ENCODE measurements at regions not wholly inside any gene's neighbourhood (a gene's known extent, or its start where the extent isn't known, plus 50 kb on each side); places are given as distances from the start of the nearest gene placed in this dataset.

DNA sequence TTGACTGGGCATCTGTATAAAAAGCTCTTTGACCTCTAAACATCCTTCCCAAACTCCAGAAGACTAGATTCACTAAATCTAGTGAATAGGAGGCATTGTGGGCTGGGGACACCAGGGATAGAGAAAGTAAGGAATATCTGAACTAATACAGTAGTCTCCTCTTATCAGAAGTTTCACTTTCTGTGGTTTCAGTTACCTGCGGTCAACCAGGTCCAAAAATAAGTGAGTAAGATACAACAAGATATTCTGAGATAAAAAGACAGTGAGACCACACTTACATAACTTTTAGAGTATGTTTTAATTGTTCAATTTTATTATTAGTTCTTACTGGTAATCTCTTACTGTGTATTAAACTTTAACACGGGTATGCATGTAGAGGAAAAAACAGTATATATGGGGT lies 376.5 kb downstream of the HNRNPD start:
- TF ChIP-seq CTCF (IDR thresholded peaks at IDR 0.05; ENCODE audit: insufficient read depth, low read depth, low read length, missing control alignments) = no peak
- DNase-seq (ENCODE audit: low read depth) = no peak

DNA sequence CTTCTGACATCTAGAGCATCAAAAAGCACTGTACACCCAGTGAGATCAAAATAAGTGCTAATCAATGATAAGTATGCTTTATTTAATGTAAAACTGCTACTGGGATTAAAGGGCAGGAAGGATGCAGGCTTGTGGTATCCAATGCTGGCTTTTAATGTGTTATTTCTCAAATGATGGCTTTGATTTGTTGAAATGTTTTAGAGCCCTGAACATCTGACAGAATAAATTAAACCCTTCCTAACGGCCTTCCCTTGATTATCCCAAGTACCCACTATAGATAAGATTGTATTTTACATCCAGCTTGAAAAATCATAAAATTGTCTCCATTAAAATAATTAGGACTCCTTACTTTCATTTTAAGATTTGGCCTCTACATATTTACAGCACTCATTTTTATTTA lies 382.9 kb downstream of the HNRNPD start:
- DNase-seq (ENCODE audit: low read depth) = no peak
- TF ChIP-seq CTCF (IDR thresholded peaks at IDR 0.05; ENCODE audit: insufficient read depth, low read depth, low read length, missing control alignments) = no peak
- no peak overlapping the region for H3K4me3 ChIP-seq (ENCODE audit: low read length)

More for the DNA sequence above, 376.5 kb downstream of the HNRNPD start:
- no peak overlapping the region for H3K4me3 ChIP-seq (ENCODE audit: low read length)

DNA sequence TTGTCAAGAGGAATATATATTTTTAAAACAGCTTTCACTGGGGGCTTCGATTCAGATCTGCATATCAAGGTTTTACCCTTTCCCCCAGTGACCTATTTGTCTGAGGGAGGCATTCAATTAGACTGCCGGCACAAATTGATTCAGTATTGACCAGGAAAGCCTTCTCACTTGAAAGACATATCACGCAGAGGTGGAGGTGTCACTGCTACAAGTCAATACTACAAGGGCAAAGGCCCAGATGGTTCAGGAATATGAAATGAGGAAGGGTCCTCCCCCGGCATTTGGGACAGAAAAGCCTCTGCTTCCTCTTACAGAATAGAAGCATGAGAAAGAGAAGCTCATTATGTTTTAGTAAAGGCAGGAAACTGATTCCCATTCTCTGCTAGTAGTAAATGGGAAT lies 383.6 kb downstream of the HNRNPD start:
- no peak for DNase-seq (ENCODE audit: low read depth)
- H3K4me3 ChIP-seq (ENCODE audit: low read length) = no peak overlapping the region
- TF ChIP-seq CTCF (IDR thresholded peaks at IDR 0.05; ENCODE audit: insufficient read depth, low read depth, low read length, missing control alignments) = no peak

DNA sequence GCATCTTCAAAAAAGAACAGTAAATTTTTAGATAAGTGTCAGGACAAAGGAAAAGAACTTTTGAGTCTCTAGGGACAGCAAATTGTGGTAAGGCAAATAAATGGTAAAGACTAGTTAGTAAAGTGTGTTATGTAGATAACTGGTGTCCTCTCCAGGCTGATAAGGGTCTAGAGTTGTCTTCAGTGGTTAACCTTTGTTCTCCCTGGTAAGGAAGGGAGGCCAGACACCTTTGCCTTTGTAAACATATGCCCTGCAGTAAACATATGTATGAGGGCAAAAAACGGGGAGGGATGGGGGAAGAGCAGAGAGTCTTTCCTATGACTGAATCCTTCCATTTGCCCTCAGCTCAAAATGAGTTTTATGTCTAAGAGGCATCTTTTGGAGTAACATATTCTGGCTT lies 384.6 kb downstream of the HNRNPD start:
- no peak for TF ChIP-seq CTCF (IDR thresholded peaks at IDR 0.05; ENCODE audit: insufficient read depth, low read depth, low read length, missing control alignments)
- H3K4me3 ChIP-seq (ENCODE audit: low read length) = no peak overlapping the region
- DNase-seq (ENCODE audit: low read depth) = no peak

GRCh38 chr4:81988178-81988577 lies 385.6 kb downstream of the HNRNPD start:
- H3K4me3 ChIP-seq (ENCODE audit: low read length) = no peak overlapping the region
- DNase-seq (ENCODE audit: low read depth) = no peak
- TF ChIP-seq CTCF (IDR thresholded peaks at IDR 0.05; ENCODE audit: insufficient read depth, low read depth, low read length, missing control alignments) = no peak

DNA sequence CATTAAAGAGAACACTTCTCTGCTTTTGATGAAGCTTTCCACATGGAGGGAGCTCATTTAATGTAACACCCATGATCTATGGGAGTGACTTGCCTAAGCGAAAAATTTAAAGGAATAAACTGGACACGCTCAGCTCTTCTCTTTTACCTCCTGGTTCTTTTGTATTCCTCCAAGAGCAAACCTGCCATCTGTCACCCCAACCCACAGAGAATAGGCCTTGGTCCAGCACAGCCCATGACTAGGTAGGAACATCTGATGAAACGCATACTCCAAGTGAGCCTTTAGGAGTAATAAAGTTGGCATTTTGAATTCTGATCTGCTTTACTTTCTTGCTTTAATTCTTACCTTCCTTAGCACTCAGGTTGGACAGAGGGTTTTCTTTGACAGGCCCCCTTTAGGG lies 389.0 kb downstream of the HNRNPD start:
- no peak for TF ChIP-seq CTCF (IDR thresholded peaks at IDR 0.05; ENCODE audit: insufficient read depth, low read depth, low read length, missing control alignments)

DNA sequence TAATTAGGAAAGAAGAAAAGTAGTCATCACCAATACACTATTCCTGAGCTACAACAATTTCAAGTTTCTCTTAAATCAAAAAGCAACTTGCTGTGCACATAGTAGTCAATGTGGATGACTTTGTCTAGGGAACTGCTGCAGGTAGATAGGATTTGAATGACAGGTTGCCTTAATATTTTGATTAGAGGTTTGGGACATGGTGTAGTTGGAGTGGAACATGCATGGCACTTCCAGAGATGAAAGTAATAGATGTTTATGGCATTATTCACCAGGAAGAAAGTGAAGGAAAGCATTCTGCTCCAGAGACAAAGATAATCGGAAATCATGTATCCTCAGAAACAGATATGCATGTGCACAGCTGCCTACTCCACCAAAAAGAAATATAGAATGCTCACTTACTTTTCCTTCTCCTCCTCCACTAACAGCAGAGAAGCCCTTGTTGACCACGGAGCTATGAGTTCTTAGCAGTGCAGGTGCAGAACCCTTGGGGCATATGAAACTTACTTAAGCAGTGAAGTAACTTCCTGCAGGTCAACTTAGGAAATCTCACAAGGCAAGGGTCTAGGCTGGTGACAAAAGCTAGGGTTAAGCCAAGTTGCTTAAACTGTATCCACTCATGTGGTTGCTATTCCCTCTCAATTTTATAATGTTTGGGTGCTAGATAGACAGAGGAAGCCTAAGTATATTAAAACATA lies 390.8 kb downstream of the HNRNPD start:
- no peak for TF ChIP-seq CTCF (IDR thresholded peaks at IDR 0.05; ENCODE audit: insufficient read depth, low read depth, low read length, missing control alignments)
- H3K4me3 ChIP-seq (ENCODE audit: low read length) = no peak overlapping the region
- no peak for DNase-seq (ENCODE audit: low read depth)

More for the DNA sequence above, 389.0 kb downstream of the HNRNPD start:
- H3K4me3 ChIP-seq (ENCODE audit: low read length) = no peak overlapping the region
- DNase-seq (ENCODE audit: low read depth) = no peak

Measured in epithelial cell of esophagus (primary cell).